ENCODE measurements at regions not wholly inside any gene's neighbourhood (a gene's known extent, or its start where the extent isn't known, plus 50 kb on each side); places are given as distances from the start of the nearest gene placed in this dataset.

DNA sequence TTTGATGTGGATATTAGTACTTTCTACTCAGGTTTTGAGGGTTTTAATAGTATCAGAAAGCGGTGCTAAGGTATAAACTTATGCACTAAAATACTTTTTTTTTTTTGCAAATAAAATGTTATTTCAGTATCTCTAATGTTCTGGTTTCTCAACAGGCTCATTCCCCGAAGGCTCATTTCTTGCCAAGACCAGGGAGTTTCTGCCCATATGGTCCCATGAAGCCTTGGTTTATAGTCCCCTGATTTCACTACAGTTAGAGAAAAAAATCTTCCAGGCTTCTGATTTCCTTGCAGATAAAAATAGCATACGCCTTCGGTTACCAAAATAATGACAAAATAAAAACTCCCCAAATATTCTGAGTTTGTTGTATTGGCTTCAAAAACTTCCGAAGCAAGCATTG is 814.2 kb upstream of the PABPC4L start:
- TF ChIP-seq, protein P1, sequence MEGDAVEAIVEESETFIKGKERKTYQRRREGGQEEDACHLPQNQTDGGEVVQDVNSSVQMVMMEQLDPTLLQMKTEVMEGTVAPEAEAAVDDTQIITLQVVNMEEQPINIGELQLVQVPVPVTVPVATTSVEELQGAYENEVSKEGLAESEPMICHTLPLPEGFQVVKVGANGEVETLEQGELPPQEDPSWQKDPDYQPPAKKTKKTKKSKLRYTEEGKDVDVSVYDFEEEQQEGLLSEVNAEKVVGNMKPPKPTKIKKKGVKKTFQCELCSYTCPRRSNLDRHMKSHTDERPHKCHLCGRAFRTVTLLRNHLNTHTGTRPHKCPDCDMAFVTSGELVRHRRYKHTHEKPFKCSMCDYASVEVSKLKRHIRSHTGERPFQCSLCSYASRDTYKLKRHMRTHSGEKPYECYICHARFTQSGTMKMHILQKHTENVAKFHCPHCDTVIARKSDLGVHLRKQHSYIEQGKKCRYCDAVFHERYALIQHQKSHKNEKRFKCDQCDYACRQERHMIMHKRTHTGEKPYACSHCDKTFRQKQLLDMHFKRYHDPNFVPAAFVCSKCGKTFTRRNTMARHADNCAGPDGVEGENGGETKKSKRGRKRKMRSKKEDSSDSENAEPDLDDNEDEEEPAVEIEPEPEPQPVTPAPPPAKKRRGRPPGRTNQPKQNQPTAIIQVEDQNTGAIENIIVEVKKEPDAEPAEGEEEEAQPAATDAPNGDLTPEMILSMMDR (IDR thresholded peaks at IDR 0.05 in 8 of 11, conservative IDR thresholded peaks at IDR 0.05 in 3 of 11): no peak
- TF ChIP-seq POLR2A (IDR thresholded peaks at IDR 0.05): no peak
